ENCODE measurements at regions not wholly inside any gene's neighbourhood (a gene's known extent, or its start where the extent isn't known, plus 50 kb on each side); places are given as distances from the start of the nearest gene placed in this dataset.

- TF ChIP-seq CTCF (IDR thresholded peaks at IDR 0.05), result no peak
- no peak for TF ChIP-seq POLR2A (IDR thresholded peaks at IDR 0.05)
Measured at GRCh38 chr5:56316299-56316994, 83.3 kb upstream of the ANKRD55 start.

All from right lobe of liver (tissue), 4 donors.